ENCODE measurements at regions not wholly inside any gene's neighbourhood (a gene's known extent, or its start where the extent isn't known, plus 50 kb on each side); places are given as distances from the start of the nearest gene placed in this dataset.

GRCh38 chr5:99636663-99637062, 707.9 kb upstream of the CHD1 start:
- TF ChIP-seq CTCF (IDR thresholded peaks at IDR 0.05) (no peak), POLR2A (IDR thresholded peaks at IDR 0.05) (no peak)
